HEK293T (cell line): ENCODE measurements at regions not wholly inside any gene's neighbourhood (a gene's known extent, or its start where the extent isn't known, plus 50 kb on each side); places are given as distances from the start of the nearest gene placed in this dataset.
A peak's percentile ranks its signal among the peaks of the same experiment; 100 is the strongest.

Experiments used
- CTCF ChIA-PET: fragments of 350-600 bp; formaldehyde crosslinking; extraction: SDS; loops from one replicate; lab custom pipeline; 2021; ENCODE audit warnings: antibody characterized with exemption, inconsistent platforms; lab: Yijun Ruan, JAX
- POLR2A ChIA-PET: fragments of 350-600 bp; formaldehyde crosslinking; extraction: SDS; loops from one replicate; lab custom pipeline; 2020; ENCODE audit warnings: antibody characterized with exemption, inconsistent platforms; lab: Yijun Ruan, JAX
- DNase-seq: peaks from one replicate; pipeline ENCODE4 v3.0.0; 2012; ENCODE audit warnings: mixed read lengths; ENCODE audit errors: extremely low spot score
- ARNT ChIP-seq: fragments of 450-650 bp; IDR thresholded peaks from 2 replicates; pipeline ENCODE4 v1.6.1; 2017; ENCODE audit warnings: mild to moderate bottlenecking
- BHLHE40 ChIP-seq: fragments of 450-650 bp; IDR thresholded peaks from 2 replicates; pipeline ENCODE4 v1.6.1; 2016; ENCODE audit warnings: mild to moderate bottlenecking, moderate library complexity, borderline replicate concordance
- CTBP1 ChIP-seq: fragments of 450-650 bp; IDR thresholded peaks from 2 replicates; pipeline ENCODE4 v1.6.1; 2016; ENCODE audit warnings: borderline replicate concordance
- ELF4 ChIP-seq: fragments of 450-650 bp; IDR thresholded peaks from 2 replicates; pipeline ENCODE4 v1.6.1; 2017; ENCODE audit warnings: antibody characterized with exemption
- FOXA1 ChIP-seq: fragments of 450-650 bp; IDR thresholded peaks from 2 replicates; pipeline ENCODE4 v1.6.1; 2016; ENCODE audit warnings: mild to moderate bottlenecking
- FOXK2 ChIP-seq: fragments of 450-650 bp; IDR thresholded peaks from 2 replicates; pipeline ENCODE4 v1.6.1; 2016; ENCODE audit warnings: mild to moderate bottlenecking
- FOXM1 ChIP-seq: fragments of 450-650 bp; IDR thresholded peaks from 2 replicates; pipeline ENCODE4 v1.6.1; 2017; ENCODE audit warnings: mild to moderate bottlenecking, borderline replicate concordance
- HDGF ChIP-seq: fragments of 450-650 bp; IDR thresholded peaks from 2 replicates; pipeline ENCODE4 v1.6.1; 2017; ENCODE audit warnings: antibody characterized with exemption, borderline replicate concordance
- L3MBTL2 ChIP-seq: fragments of 450-650 bp; conservative IDR thresholded peaks from 2 replicates; pipeline ENCODE4 v1.6.1; 2016; ENCODE audit warnings: mild to moderate bottlenecking
- LEF1 ChIP-seq: fragments of 450-650 bp; IDR thresholded peaks from 2 replicates; pipeline ENCODE4 v1.6.1; 2017; ENCODE audit warnings: mild to moderate bottlenecking, borderline replicate concordance
- NFRKB ChIP-seq: fragments of 450-650 bp; IDR thresholded peaks from 2 replicates; pipeline ENCODE4 v1.6.1; 2016; ENCODE audit warnings: mild to moderate bottlenecking, moderate library complexity
- PKNOX1 ChIP-seq: fragments of 450-650 bp; IDR thresholded peaks from 2 replicates; pipeline ENCODE4 v1.6.1; 2016
- SP1 ChIP-seq: fragments of 450-650 bp; IDR thresholded peaks from 2 replicates; pipeline ENCODE4 v1.6.1; 2017
- SUZ12 ChIP-seq: fragments of 450-650 bp; IDR thresholded peaks from 2 replicates; pipeline ENCODE4 v1.6.1; 2016; ENCODE audit warnings: mild to moderate bottlenecking
- TARDBP ChIP-seq: fragments of 450-650 bp; IDR thresholded peaks from 2 replicates; pipeline ENCODE4 v1.6.1; 2016
- ZNF384 ChIP-seq: fragments of 450-650 bp; IDR thresholded peaks from 2 replicates; pipeline ENCODE4 v1.6.1; 2016

- ChIA-PET POLR2A (no interaction called here), CTCF (no interaction called here)
- no peak for TF ChIP-seq LEF1
- TF ChIP-seq BHLHE40, result no peak
- TF ChIP-seq FOXK2, result no peak
- no peak for TF ChIP-seq ZNF384
- TF ChIP-seq L3MBTL2, result no peak
- TF ChIP-seq SP1, result no peak
- no peak for TF ChIP-seq CTBP1
- no peak for TF ChIP-seq PKNOX1
- TF ChIP-seq ARNT, result no peak
- TF ChIP-seq HDGF, result no peak
- no peak for TF ChIP-seq ELF4
- no peak for TF ChIP-seq TARDBP
- no peak for TF ChIP-seq SUZ12
- no peak for TF ChIP-seq FOXM1
- no peak for TF ChIP-seq FOXA1
- no peak for TF ChIP-seq NFRKB
- DNase-seq, result no peak
Measured at GRCh38 chr1:240019524-240019923, 72.2 kb upstream of the FMN2 start.

GRCh38 chr1:240020871-240021270 is 70.8 kb upstream of the FMN2 start:
- ChIA-PET CTCF (no interaction called here), POLR2A (no interaction called here)
- DNase-seq, result no peak
- TF ChIP-seq FOXM1, result no peak
- no peak for TF ChIP-seq FOXK2
- no peak for TF ChIP-seq ARNT
- TF ChIP-seq SP1, result no peak
- TF ChIP-seq L3MBTL2, result no peak
- no peak for TF ChIP-seq ELF4
- TF ChIP-seq CTBP1, result no peak
- TF ChIP-seq BHLHE40, result no peak
- no peak for TF ChIP-seq TARDBP
- no peak for TF ChIP-seq LEF1
- TF ChIP-seq FOXA1, result no peak
- no peak for TF ChIP-seq ZNF384
- TF ChIP-seq SUZ12, result no peak
- no peak for TF ChIP-seq NFRKB
- no peak for TF ChIP-seq PKNOX1
- TF ChIP-seq HDGF, result no peak

GRCh38 chr1:240021709-240022108 is 70.0 kb upstream of the FMN2 start:
- no peak for TF ChIP-seq TARDBP
- TF ChIP-seq NFRKB, result no peak
- no peak for TF ChIP-seq HDGF
- no peak for TF ChIP-seq CTBP1
- no peak for TF ChIP-seq FOXK2
- no peak for TF ChIP-seq LEF1
- TF ChIP-seq SP1, result no peak
- no peak for TF ChIP-seq FOXA1
- no peak for TF ChIP-seq ARNT
- TF ChIP-seq SUZ12, result no peak
- TF ChIP-seq ZNF384, result no peak
- CTCF ChIA-PET, result interaction anchor here (0.6 kb wide), 1 partner anchor 167 kb away, joined by 5 read pairs; no protein-coding TSS in a partner anchor
- DNase-seq, result no peak
- POLR2A ChIA-PET, result no interaction called here

- peak; percentile 99 for TF ChIP-seq ZNF384
- TF ChIP-seq PKNOX1, result no peak
- no peak for TF ChIP-seq ELF4
- peak; percentile 78; the same call in 1 of the 2 replicates for TF ChIP-seq FOXM1
- ChIA-PET CTCF (interaction anchor here (0.6 to 1.3 kb wide), 10 partner anchors 22 to 697 kb away, joined by 3 to 16 read pairs (median 4); no protein-coding TSS in a partner anchor), POLR2A (no interaction called here)
- DNase-seq, result peak; percentile 77
Measured at GRCh38 chr1:240027059-240027462, 64.6 kb upstream of the FMN2 start.

- CTCF ChIA-PET, result interaction anchor here (0.6 to 1.2 kb wide), 5 partner anchors 13 to 160 kb away, joined by 3 to 7 read pairs (median 4); no protein-coding TSS in a partner anchor
- DNase-seq, result no peak
- no peak for TF ChIP-seq HDGF
- no peak for TF ChIP-seq NFRKB
- POLR2A ChIA-PET, result interaction anchor here (1.1 kb wide), 1 partner anchor 63 kb away, joined by 4 read pairs; the partner anchor contains the start of gene FMN2
Measured at GRCh38 chr1:240029418-240029817, 62.3 kb upstream of the FMN2 start.

- ChIA-PET CTCF (interaction anchor here (0.7 to 1.3 kb wide), 3 partner anchors 24 to 120 kb away, joined by 3 to 4 read pairs (median 3); no protein-coding TSS in a partner anchor), POLR2A (no interaction called here)
- TF ChIP-seq NFRKB (no peak), FOXM1 (no peak), FOXA1 (no peak), TARDBP (no peak), HDGF (no peak), SUZ12 (no peak)
- no peak for DNase-seq
Measured at GRCh38 chr1:240030236-240030635, 61.4 kb upstream of the FMN2 start.
